ENCODE measurements at regions not wholly inside any gene's neighbourhood (a gene's known extent, or its start where the extent isn't known, plus 50 kb on each side); places are given as distances from the start of the nearest gene placed in this dataset.

- no peak for DNase-seq (ENCODE audit: low read depth in 2 of 2)
Measured at GRCh38 chr2:37544591-37545031, 126.8 kb downstream of the CDC42EP3 start.

- DNase-seq (ENCODE audit: low read depth in 2 of 2): no peak
Measured at GRCh38 chr2:37549598-37549997, 121.8 kb downstream of the CDC42EP3 start.

GRCh38 chr2:37550190-37550589 lies 121.3 kb downstream of the CDC42EP3 start:
- no peak for DNase-seq (ENCODE audit: low read depth in 2 of 2)

GRCh38 chr2:37551783-37552182 lies 119.7 kb downstream of the CDC42EP3 start:
- no peak for DNase-seq (ENCODE audit: low read depth in 2 of 2)

GRCh38 chr2:37552339-37552738 lies 119.1 kb downstream of the CDC42EP3 start:
- no peak for DNase-seq (ENCODE audit: low read depth in 2 of 2)

- DNase-seq (ENCODE audit: low read depth in 2 of 2): no peak
Measured at GRCh38 chr2:37553411-37554154, 117.9 kb downstream of the CDC42EP3 start.

GRCh38 chr2:37554155-37554510 lies 117.3 kb downstream of the CDC42EP3 start:
- DNase-seq (ENCODE audit: low read depth in 2 of 2): no peak

- no peak for DNase-seq (ENCODE audit: low read depth in 2 of 2)
Measured at GRCh38 chr2:37554687-37555086, 116.8 kb downstream of the CDC42EP3 start.

- peak in 1 of 2 donors; percentile 9 for DNase-seq (ENCODE audit: low read depth in 2 of 2)
Measured at GRCh38 chr2:37555457-37555856, 116.0 kb downstream of the CDC42EP3 start.

GRCh38 chr2:37556256-37556655 lies 115.2 kb downstream of the CDC42EP3 start:
- no peak for DNase-seq (ENCODE audit: low read depth in 2 of 2)

GRCh38 chr2:37558623-37559022 lies 112.8 kb downstream of the CDC42EP3 start:
- no peak for DNase-seq (ENCODE audit: low read depth in 2 of 2)

- DNase-seq (ENCODE audit: low read depth in 2 of 2): no peak
Measured at GRCh38 chr2:37560241-37560848, 111.1 kb downstream of the CDC42EP3 start.

GRCh38 chr2:37560863-37561614 lies 110.4 kb downstream of the CDC42EP3 start:
- DNase-seq (ENCODE audit: low read depth in 2 of 2): no peak

GRCh38 chr2:37561615-37562569 lies 109.5 kb downstream of the CDC42EP3 start:
- no peak for DNase-seq (ENCODE audit: low read depth in 2 of 2)

GRCh38 chr2:37563375-37564015 lies 107.9 kb downstream of the CDC42EP3 start:
- DNase-seq (ENCODE audit: low read depth in 2 of 2): no peak

- no peak for DNase-seq (ENCODE audit: low read depth in 2 of 2)
Measured at GRCh38 chr2:37564356-37564755, 107.1 kb downstream of the CDC42EP3 start.

GRCh38 chr2:37566517-37566981 lies 104.9 kb downstream of the CDC42EP3 start:
- DNase-seq (ENCODE audit: low read depth in 2 of 2): no peak

- DNase-seq (ENCODE audit: low read depth in 2 of 2): no peak
Measured at GRCh38 chr2:37568565-37568964, 102.9 kb downstream of the CDC42EP3 start.

GRCh38 chr2:37569131-37569823 lies 102.2 kb downstream of the CDC42EP3 start:
- no peak for DNase-seq (ENCODE audit: low read depth in 2 of 2)

GRCh38 chr2:37569986-37570679 lies 101.3 kb downstream of the CDC42EP3 start:
- DNase-seq (ENCODE audit: low read depth in 2 of 2): no peak

Data from stimulated activated CD4-positive, alpha-beta T cell treated with anti-CD3 and anti-CD28 coated beads, Interleukin-1b, Interleukin-23, amount 100 ng/mL, for 4 hours (primary cell).